Sigmoid colon (tissue), 4 donors: ENCODE measurements at regions not wholly inside any gene's neighbourhood (a gene's known extent, or its start where the extent isn't known, plus 50 kb on each side); places are given as distances from the start of the nearest gene placed in this dataset.

Experiments
- CTCF ChIP-seq, 4 experiments: fragments of 450-650 bp in 3 of 4; fragments of 200-600 bp in 1 of 4; IDR thresholded peaks; one replicate each; pipeline ENCODE4 v1.5.1; 2016 to 2019; ENCODE audit warnings: antibody characterized with exemption in 4 of 4, mild to moderate bottlenecking in 3 of 4, moderate library complexity in 2 of 4
- POLR2AphosphoS5 ChIP-seq, 4 donors: sonication (generic); formaldehyde crosslinking; IDR thresholded peaks; one replicate each; pipeline ENCODE4 v1.6.1; 2017; ENCODE audit warnings: antibody characterized with exemption in 4 of 4

- TF ChIP-seq CTCF (IDR thresholded peaks at IDR 0.05) (no peak), POLR2AphosphoS5 (IDR thresholded peaks at IDR 0.05) (no peak)
These were observed 1026.9 kb upstream of the ADGRB3 start for GRCh38 chr6:67608099-67608749.
